Fibroblast of lung (primary cell): ENCODE measurements at regions not wholly inside any gene's neighbourhood (a gene's known extent, or its start where the extent isn't known, plus 50 kb on each side); places are given as distances from the start of the nearest gene placed in this dataset.

Experiments used
- CTCF ChIP-seq, 2 donors: IDR thresholded peaks in 1 of 2; conservative IDR thresholded peaks in 1 of 2; 1 replicate in 1 of 2; 2 replicates in 1 of 2; pipeline ENCODE4 v1.5.1; 2011 to 2012; ENCODE audit warnings: low read length in 2 of 2, control low read depth in 1 of 2, inconsistent platforms in 1 of 2, low read depth in 1 of 2, mild to moderate bottlenecking in 1 of 2
- EZH2 ChIP-seq: IDR thresholded peaks from 2 replicates; pipeline ENCODE4 v1.5.1; 2012; ENCODE audit warnings: low read length, control low read depth, mild to moderate bottlenecking; ENCODE audit errors: missing control alignments

GRCh38 chr1:218108034-218108433 lies 177.1 kb upstream of the RRP15 start:
- TF ChIP-seq CTCF (conservative IDR thresholded peaks at IDR 0.05 in 1 of 2, IDR thresholded peaks at IDR 0.05 in 1 of 2; ENCODE audit: low read depth in 1 of 2, low read length in 2 of 2): no peak
- TF ChIP-seq EZH2: no peak
